ENCODE measurements at regions not wholly inside any gene's neighbourhood (a gene's known extent, or its start where the extent isn't known, plus 50 kb on each side); places are given as distances from the start of the nearest gene placed in this dataset.
"Not testable (repeated sequence)": the region's sequence is repeated elsewhere in the genome, so short reads cannot be mapped to it uniquely, and the experiment has no call there.

DNA sequence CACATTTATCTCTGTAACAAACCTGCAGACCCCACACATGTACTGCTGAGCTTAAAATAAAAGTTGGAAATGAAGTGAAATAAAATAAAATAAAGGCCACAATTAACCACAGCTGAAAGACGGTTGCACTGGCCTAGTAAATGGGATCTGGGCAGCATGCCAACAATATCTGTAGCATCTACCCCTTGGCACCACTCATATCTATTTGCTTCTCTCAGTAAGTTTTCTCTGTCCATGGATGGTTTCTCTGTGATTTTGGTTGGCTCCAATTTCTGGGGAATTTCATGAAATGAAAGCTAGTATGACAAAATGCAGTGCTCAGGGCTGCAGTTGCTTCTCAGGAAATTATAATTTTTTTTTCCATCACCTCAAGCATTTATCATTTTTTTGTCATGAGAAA is 172.0 kb upstream of the IL15 start:
- DNase-seq: no peak

DNA sequence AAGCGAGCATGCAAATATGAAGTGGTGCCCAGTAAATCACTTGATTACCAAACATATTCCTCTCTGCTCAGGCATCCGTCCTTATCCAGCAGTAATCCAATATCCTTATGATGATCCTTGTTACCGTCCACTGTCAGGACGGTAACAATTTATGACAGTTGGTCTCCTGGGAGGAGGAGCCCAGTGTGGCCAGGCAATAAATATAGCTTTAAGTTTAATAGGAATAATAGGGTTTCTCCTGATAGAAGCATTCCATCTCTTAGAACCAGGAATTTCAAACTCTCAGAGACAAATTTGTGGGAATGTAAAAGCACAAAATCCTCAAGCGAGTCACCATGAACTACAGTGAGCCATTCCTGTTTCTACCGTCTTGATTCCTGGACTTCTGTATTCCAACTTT is 171.2 kb upstream of the IL15 start:
- no peak for DNase-seq

DNA sequence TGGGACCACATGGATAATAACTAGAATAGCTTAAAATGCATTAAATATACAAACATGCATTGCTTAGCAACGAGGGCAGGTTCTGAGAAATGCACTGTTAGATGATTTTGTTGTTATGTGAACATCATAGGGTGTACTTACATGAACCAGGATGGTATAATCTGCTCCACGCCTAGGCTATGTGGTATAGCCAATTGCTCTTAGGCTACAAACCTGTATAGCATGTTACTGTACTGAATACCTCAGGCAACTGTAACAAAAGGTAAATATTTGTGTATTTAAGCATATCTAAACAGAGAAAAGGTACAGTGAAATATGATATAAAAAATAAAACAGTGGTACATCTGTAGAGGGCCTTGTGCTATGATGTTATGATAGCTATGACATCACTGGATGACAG is 169.2 kb upstream of the IL15 start:
- no peak for DNase-seq

DNA sequence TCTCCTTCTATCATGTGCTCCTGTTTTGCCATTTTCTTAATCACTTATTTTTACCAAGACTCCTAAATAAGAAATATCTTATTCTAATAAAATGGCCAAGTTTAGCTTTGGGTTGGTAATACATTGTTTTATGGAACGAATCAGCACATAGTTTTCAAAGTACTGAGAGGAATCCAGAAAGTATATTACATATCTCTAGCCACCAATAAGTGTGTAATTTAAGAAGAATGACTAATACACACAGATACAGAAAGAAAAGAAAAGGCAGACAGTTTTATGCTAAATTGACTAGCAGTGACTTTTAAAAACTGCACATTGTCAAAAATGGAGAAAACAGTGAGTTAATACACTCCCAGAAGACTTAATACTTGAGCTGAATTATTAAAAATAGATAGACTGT is 167.0 kb upstream of the IL15 start:
- no peak for DNase-seq

DNA sequence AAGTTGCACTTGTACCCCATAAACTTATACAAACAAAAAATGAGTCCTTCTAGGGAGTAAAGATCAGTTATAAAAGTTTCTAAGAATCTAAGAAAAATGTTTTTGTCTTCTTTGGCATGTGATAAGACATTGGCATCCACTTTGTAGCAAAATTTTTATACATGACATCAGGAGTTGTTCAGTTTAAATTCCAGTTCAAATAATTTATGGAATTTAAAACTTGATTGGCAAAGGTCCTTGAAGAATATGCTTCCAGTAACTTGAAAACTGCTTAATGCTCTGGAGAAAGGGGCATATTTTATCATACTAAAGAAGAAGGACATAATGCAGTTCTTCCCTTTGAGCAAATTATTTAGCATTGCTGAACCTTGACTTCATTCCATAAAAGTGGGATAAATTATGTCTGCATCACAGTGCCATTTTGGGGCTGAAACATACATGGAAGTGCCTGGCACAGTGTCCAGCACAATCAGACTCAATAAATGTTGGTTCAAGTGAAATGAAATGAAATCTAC is 163.3 kb upstream of the IL15 start:
- no peak for DNase-seq

DNA sequence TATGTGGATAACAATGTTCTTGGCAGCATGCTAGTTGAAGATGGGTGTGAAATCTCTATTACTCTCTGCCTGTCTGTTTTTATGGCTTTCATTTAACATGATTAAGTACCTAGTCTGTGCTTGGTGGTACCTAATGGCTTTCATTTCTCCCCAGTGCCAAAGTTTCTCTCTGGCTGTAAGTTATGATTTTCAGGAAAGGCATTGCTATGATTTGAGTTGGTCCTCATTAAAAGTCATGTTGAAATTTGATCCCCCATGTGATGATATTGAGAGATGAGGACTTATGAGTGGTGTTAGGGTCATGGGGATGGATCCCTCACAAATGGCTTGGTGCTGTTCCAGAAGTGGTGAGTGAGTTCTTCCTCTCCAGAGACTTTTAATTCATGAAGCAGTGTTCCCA is 162.4 kb upstream of the IL15 start:
- DNase-seq: no peak

DNA sequence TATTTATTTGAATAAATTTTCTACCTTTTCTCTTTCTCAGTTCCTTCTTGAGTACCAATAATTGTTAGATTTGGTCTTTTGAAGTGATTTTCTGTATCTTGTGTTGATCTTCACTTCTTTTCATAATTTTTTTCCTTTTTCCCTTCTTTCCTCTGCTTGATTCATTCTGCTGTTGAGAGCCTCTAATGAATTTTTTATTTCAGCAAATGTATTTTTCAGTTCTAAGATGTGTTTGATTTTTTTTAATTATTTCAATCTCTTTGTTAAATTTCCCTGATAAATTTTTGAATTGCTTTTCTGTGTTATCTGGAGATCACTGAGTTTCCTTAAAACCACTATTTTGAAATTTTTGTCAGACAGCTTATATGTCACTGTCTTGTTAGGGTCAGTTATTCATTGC is 155.4 kb upstream of the IL15 start:
- no peak for DNase-seq

DNA sequence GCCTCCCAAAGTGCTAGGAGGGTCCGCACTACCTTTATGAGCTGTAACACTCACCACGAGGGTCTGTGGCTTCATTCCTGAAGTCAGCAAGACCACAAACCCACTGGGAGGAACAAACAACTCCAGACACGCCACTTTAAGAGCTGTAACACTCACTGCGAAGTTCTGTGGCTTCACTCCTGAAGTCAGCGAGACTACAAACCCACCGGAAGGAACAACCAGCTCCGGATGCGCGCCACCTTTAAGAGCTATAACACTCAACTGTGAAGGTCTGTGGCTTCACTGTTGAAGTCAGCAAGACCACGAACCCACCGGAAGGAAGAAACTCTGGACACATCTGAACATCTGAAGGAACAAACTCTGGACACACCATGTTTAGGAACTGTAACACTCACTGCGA is 152.1 kb upstream of the IL15 start:
- not testable (repeated sequence) for DNase-seq

DNA sequence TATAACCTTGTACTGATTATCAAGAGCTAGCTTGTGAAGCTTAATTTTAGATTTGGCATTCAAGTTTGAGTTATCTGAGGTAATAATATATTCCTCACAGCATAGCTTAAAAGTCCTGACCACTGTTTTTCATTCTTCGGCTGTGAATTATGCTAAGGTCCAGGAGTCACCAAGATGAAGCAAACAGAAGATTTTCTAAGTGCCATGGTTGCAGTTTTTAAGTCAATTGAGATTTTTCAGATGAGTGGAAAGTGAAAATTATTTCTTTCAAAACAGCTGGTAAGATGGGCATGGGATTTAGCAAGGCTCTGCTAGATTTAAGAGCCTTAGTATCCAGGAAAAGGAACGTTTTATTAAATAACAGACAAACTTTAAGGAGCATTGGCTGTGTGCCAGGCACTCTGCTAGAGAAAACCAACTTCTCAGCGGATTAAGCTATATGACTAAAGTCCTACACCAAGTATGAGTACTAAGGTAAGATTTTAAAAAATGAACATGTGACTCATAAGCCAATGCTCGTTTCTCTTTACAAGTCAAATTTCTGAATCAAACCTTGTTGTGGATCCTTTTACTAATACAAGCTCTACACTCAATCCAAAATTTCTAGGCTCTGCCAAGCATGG is 149.9 kb upstream of the IL15 start:
- no peak for DNase-seq

DNA sequence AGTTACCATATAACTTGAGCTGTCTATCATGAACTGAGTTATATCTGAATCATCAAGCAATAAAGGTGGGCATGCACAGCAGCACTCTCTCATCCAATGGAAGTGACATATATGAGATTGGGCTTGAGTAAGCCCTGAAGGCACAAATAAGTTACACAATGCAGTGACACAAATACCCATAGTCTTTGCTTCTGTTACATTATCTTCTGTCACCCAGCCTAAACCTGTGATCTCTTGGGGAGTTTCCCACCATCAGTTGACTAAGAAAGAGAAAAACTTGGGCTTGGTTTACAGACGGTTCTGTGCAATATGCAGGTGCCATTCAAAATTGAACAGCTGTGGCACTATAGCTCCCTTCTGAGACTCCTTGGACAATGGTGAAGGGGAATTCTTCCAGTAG is 138.8 kb upstream of the IL15 start:
- DNase-seq: no peak

DNA sequence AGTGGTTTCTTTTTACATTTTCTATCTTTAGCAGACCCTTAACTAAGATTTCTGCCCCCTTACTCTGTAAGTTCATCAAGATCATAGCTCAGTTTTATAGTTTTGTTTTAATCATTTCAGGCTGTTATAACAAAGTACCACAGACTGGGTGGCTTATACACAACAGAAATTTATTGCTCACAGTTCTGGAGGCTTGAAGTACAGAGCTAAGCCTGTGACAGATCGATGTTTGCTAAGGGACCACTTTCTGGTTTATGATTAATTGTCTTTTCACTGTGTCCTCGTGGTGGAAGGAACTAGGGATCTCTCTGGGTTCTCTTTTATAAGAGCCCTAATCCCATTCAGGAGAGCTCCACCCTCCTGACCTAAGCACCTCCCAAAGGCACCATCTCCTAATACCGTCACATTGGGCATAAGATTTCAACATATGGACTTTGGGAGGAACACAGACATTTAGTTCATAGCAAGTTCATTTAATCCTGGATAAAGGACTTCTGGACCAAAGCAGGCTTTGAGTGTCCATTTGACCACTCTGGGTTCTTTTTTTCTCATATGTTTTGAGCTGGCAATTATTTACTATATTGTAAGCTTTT is 137.0 kb upstream of the IL15 start:
- no peak for DNase-seq

DNA sequence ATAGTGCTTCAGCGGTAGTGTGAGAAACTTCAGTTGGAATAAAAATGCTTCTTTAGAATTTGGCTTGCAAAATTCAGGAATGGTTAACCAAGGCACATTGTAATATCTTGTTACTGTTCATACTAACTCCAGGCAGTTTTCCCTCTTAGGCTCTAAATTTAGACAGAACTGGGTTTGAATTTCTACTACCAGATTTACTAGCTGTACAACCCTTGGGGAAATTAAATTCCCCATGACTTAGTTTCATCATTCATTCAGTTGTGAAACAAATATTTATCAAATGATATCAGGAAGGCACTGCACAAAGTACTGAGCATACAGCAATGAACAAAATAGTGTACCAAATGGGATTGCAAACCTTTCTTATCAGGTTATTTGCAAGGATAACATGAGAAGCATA is 135.0 kb upstream of the IL15 start:
- DNase-seq: no peak

DNA sequence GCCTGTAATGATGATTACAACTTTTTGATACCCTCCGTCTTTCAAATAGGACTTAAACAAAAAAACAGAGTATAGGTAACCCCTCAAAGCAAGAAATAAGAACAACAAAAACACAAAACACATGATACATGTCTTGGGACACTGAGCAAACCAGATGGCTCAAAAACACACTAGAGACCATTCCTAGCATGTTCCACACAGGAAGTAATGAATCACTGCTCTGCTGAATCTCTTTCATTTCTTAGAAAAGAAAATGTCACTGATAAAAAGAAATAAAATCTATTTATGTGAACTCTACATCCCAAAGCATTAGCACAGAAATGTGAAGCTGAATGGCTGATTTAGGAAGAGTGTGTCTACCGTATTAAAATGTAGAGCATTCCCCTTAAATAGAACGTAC is 134.5 kb upstream of the IL15 start:
- no peak for DNase-seq

DNA sequence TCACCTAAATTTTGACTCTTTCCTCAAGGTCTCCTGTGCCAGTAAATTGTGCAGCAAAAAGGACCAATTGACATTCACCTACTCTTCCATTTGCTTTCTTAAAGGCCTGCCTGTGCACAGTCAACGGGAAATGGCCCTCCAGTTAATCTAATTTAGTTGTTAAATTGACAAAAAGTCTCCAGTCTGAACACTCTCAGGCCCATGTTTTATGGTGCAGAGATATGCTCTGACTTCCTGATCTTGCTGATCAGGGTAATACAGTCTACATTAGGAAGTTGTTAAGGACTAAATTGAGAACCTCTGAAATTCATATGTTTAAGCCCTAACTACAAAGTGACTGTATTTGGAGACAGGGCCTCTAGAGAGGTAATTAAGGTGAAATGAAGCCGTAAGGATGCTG is 133.6 kb upstream of the IL15 start:
- no peak for DNase-seq

DNA sequence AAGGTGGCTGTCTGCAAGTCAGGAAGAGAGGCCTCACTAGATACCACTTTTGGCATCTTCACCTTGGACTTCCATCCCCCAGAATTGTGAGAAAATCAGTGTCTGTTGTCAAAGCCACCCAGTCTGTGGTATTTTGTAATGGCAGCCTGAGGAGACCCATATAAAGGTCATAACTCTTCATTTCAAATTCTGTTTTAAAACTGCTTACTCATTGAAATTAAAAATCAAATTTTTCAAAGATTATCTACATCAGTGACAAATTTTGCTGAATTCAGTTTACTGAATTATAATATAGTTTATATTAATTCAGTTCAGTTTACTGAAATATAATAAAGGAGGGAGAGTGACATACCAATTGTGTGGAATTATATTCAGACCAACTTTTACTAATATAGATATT is 133.1 kb upstream of the IL15 start:
- DNase-seq: no peak

DNA sequence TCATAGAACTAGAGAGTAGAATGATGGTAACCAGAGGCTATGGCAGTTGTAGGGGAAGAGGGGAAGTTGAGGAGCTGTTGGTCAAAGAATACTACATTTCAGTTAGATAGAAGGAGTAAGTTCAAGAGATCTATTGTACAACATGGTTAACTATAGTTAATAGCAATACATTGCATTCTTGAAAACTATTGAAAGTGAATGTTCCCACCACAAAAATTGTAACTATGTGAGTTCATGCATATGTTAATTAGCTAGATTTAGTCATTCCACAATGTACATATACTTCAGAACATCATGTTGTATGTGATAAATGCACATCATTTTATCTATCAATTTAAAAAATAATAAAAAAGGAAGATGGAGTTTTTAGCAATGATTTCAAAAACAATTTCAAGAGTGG is 125.3 kb upstream of the IL15 start:
- no peak for DNase-seq

DNA sequence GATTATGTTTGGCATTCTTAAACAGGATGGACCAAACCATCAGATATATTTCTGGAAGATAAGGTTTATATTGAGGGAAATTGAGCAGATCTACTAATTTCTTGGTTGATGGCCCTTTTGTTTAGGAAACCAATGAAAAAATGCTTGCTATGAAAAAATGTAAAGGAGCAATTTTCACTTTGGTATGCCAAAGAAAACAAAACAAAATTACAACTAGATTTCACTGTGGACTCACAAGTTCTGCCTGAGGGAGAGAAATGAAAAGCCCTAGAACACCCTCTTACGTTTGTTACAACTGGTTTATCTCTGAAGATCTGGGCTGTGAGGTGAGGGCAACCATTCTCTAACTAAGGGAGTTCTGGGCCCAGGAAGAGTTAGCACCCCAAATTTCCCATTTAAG is 122.5 kb upstream of the IL15 start:
- no peak for DNase-seq

DNA sequence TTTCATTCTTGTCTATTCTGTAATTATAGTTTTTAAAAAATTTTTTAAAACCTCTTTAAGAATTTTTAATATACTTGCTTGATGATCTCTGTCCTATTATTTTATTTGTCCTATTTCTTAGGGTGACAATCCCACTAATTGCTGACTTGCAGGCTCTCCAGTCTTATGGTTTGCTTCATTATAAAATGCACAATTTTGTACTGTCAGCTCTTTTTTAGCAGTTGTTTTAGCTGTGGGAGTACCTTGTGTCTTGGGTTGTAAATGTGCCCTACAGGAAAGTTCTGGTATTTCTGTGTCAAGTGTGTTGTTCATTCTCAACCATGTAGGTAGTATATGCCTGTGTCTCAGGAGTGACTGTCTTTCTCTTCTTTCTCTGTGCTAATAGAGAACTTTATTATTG is 118.2 kb upstream of the IL15 start:
- DNase-seq: no peak

DNA sequence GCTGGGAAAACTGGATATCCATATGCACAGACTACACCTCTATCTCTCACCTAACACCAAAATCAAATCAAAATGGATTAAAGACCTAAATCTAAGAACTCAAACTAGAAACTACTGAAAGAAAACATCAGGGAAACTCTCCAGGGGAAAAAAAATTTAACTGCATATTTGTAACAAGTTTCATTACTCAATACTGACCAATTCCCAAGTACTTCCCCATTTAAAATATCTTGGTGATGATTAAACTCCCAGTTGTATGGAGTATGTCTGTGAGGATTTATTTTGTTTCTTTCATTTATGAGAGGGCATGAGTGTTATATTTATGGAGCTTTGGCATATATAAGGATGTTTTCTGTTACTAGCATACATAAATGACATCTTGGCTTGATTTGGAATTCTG is 112.3 kb upstream of the IL15 start:
- DNase-seq: no peak

DNA sequence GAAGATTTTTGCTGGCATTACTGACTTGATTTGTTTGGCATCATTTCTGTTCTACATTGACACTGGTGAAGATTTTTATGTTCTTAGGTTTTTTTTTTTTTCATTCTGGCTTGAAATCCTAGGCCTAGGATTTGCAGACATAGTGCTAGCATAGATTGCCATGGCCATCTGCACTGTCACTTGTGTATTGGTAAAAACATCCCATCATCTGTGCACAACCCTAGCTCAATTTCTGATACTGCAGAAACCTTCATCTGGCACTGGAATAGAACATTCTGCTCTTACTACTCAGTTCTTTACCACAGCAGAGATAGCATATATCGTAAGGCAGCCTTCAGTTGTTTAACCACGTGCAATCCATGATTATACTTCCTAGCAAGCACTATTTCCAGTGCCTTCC is 111.5 kb upstream of the IL15 start:
- no peak for DNase-seq

DNA sequence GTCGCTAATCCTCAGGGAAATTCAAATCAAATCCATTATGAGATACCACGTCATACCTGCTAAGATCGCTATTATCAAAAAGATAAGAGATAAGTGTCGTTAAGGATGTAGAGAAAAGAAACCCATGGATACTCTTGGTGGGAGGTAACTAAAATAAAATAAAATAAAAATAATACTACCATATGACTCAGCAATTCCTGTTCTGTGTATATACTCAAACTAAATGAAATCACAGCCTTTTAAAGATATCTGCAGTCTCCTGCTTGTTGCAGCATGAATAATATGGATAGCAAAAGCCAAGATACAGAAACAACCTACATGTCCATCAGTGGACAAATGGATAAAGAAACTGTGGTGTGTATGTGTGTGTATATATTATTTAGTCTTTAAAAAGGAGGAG is 105.8 kb upstream of the IL15 start:
- no peak for DNase-seq

DNA sequence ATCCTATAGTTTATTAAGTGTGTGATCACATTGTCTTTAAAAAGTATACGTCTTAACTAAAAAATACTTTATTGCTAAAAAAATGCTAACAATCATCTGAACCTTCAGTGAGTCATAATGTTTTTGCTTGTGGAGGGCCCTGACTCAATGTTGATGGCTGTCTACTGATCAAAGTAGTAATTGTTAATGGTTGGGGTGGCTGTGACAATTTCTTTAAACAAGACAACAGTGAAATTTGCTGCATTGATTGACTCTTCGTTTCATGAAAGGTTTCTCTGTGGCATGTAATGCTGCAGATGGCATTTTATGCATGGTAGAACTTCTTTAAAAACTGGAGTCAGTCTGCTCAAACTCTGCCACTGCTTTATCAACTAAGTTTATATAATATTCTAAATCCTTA is 101.4 kb upstream of the IL15 start:
- DNase-seq: no peak

DNA sequence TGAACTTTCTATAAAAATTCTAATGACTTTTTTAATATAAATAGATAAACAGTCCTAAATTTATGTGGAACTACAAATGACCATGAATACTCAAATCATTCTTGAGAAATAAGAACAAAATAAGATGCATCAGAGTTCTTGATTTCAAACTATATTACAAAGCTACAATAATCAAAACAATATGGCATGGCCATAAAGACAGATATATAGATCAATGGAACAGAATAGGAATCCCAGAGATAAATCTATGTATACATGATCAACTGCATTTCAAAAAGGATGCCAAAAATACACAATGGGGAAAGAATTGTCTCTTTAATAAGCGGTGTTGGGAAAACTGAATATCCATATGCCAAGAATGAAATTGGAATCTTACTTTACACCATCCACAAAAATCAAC is 98.4 kb upstream of the IL15 start:
- DNase-seq: no peak

DNA sequence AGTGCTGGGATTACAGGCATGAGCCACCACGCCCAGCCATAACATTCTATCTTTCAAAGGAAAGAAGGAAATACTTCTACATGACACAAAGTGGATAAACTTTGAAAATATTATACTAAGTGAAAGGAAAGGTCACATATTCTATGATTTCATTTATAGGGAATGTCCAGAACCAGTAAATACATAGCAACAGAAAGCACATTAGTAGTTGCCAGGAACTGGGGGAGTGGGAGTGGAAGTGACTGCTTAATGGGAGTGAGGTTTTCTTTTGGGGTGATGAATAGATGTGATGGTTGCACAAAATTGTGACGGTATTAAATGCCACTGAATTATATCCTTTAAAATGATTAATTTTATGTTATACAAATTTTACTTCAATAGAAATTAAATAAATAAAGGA is 95.7 kb upstream of the IL15 start:
- no peak for DNase-seq

DNA sequence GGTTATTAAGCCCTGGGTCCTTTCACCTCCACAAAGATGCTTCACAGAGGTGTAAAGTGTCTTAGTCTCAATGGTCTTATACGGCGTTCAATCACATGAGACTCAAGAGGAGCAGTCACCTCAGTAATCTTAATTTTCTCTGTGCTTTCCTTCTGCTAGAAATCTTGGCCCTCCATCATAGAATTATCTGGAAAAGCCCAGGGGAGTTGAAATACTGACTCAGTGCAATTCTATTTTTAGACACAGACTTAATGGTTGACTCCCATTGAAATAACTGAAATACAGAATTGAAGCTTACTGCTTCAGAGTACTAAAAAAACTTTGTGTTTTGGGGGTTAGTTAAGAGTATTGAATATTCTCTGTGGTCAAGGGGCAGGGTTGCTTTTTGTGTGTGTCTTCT is 94.5 kb upstream of the IL15 start:
- no peak for DNase-seq
